Neural crest cell (in vitro differentiated cells): ENCODE measurements at regions not wholly inside any gene's neighbourhood (a gene's known extent, or its start where the extent isn't known, plus 50 kb on each side); places are given as distances from the start of the nearest gene placed in this dataset.

Experiments
- DNase-seq: peaks from one replicate; pipeline ENCODE4 v3.0.0; 2021; ENCODE audit warnings: low read depth, mixed read lengths, low spot score
- H3K27ac Mint-ChIP-seq: one replicate; pipeline ENCODE4 v1.8.0; 2021; ENCODE audit warnings: mild to moderate bottlenecking, mixed read lengths; ENCODE audit not compliant: unreplicated experiment
- H3K27me3 Mint-ChIP-seq: 2 replicates; pipeline ENCODE4 v1.8.0; 2021; ENCODE audit warnings: low read depth, mild to moderate bottlenecking, mixed read lengths
- H3K36me3 Mint-ChIP-seq: 2 replicates; pipeline ENCODE4 v1.8.0; 2021; ENCODE audit warnings: low read depth, mild to moderate bottlenecking, mixed read lengths
- H3K4me1 Mint-ChIP-seq: 2 replicates; pipeline ENCODE4 v1.8.0; 2021; ENCODE audit warnings: mixed read lengths
- H3K4me3 Mint-ChIP-seq: one replicate; pipeline ENCODE4 v1.8.0; 2021; ENCODE audit warnings: mild to moderate bottlenecking, mixed read lengths
- H3K9me3 Mint-ChIP-seq: 2 replicates; pipeline ENCODE4 v1.8.0; 2021; ENCODE audit warnings: mixed read lengths
- CTCF ChIP-seq: fragments of 200-600 bp; sonication (generic); conservative IDR thresholded peaks from 2 replicates; pipeline ENCODE4 v1.5.0; 2021; ENCODE audit warnings: antibody characterized with exemption, mild to moderate bottlenecking

- no peaks in the 10 kb centered on the region for H3K27me3 Mint-ChIP-seq
- H3K27ac Mint-ChIP-seq, result no peak overlapping the region
- H3K36me3 Mint-ChIP-seq, result no peaks in the 10 kb centered on the region
- H3K9me3 Mint-ChIP-seq, result no peaks in the 10 kb centered on the region
- no peak for DNase-seq
- TF ChIP-seq CTCF, result no peak
- no peaks in the 10 kb centered on the region for H3K4me1 Mint-ChIP-seq
- no peak overlapping the region for H3K4me3 Mint-ChIP-seq
Measured at GRCh38 chr15:35986191-35986721, 440.3 kb upstream of the DPH6 start.

DNA sequence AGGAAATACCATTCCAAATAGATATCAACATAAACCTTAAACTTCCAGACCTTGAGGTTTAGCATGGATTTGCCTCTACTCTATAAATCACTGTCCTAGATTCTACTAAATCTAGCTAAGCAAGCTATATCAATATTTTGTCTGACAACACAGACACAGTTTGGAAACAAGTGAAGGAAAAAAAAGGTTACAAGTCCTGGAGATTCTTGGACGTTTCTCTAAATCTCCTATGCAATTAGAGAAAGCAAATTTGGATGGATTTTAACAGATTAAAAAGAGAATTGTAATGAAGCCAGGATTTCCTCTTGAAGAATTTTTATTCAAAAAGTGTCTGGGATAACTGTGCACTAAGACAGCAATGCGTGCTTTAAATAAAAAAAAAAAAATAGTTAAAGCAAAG lies 441.1 kb upstream of the DPH6 start:
- H3K4me3 Mint-ChIP-seq, result no peak overlapping the region

GRCh38 chr15:35991386-35991785 lies 445.4 kb upstream of the DPH6 start:
- Mint-ChIP-seq H3K9me3 (no peaks in the 10 kb centered on the region), H3K4me3 (no peak overlapping the region), H3K36me3 (no peaks in the 10 kb centered on the region), H3K4me1 (no peaks in the 10 kb centered on the region), H3K27me3 (no peaks in the 10 kb centered on the region), H3K27ac (no peak overlapping the region)
- no peak for TF ChIP-seq CTCF
- no peak for DNase-seq

More for the DNA sequence above, 441.1 kb upstream of the DPH6 start:
- DNase-seq, result no peak
- Mint-ChIP-seq H3K27me3 (no peaks in the 10 kb centered on the region), H3K36me3 (no peaks in the 10 kb centered on the region), H3K9me3 (no peaks in the 10 kb centered on the region), H3K4me1 (no peaks in the 10 kb centered on the region), H3K27ac (no peak overlapping the region)
- TF ChIP-seq CTCF, result no peak

DNA sequence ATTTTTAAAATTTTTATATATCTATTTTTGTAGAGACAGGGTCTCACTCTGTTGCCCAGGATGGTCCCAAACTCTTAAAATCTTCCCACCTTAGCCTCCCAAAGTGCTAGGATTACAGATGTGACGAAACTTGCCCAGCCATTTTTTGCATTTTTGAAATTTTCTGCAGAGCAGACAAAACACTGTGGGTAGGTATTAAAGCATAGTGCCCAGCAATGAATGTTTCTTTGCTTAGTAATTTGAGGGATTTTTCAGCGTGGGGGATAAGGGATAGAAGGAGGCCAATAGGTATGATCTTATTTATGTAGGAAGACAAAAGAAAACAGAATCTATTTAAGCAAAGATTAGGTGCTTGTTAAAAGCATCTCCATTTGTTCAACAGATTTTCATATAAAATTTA lies 446.8 kb upstream of the DPH6 start:
- TF ChIP-seq CTCF, result no peak
- H3K4me1 Mint-ChIP-seq, result no peaks in the 10 kb centered on the region
- H3K27ac Mint-ChIP-seq, result no peak overlapping the region
- no peaks in the 10 kb centered on the region for H3K9me3 Mint-ChIP-seq
- no peaks in the 10 kb centered on the region for H3K27me3 Mint-ChIP-seq
- no peaks in the 10 kb centered on the region for H3K36me3 Mint-ChIP-seq
- DNase-seq, result no peak
- no peak overlapping the region for H3K4me3 Mint-ChIP-seq

DNA sequence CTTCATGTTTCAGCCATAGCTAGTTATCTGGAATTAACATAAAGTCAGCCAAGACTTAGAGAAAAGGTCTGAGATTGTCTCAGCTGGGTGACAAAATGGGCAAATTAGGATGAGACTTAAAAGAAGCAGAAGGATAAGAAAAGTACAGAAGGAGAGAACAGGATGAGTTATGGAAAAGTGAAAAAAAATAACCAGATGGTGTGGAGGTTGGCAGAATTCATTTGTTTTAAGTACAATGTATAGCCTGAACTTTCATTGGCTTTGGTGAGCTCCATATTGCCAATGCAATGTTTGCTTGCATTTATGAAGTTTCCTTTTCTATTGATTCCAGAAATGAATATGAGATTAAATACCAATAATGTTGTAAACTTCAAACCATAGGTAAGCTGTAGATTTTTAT lies 447.2 kb upstream of the DPH6 start:
- H3K27me3 Mint-ChIP-seq, result no peaks in the 10 kb centered on the region
- no peak for DNase-seq
- H3K36me3 Mint-ChIP-seq, result no peaks in the 10 kb centered on the region
- H3K27ac Mint-ChIP-seq, result no peak overlapping the region
- TF ChIP-seq CTCF, result no peak
- H3K4me3 Mint-ChIP-seq, result no peak overlapping the region
- H3K4me1 Mint-ChIP-seq, result no peaks in the 10 kb centered on the region
- H3K9me3 Mint-ChIP-seq, result no peaks in the 10 kb centered on the region

DNA sequence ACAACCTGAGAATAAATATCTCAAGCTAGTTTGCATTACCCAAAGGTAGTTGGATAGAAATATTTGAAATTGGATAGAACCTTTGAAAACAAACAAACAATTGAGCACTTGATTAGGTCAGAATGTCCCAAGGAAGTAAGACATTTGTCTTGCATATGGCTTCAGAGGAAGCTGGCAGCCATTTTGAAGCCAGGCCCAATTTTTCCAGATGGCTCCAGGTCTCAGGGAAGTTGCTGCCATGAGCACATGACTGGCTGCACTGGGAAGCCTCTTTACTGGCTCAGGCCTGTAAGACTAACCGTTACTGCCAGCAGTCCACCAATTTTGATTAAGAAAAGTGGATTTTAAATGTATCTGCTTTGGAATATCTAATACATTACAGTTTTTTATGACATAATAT lies 448.9 kb upstream of the DPH6 start:
- no peak for TF ChIP-seq CTCF
- Mint-ChIP-seq H3K27ac (no peak overlapping the region), H3K27me3 (no peaks in the 10 kb centered on the region), H3K4me1 (no peaks in the 10 kb centered on the region), H3K9me3 (no peaks in the 10 kb centered on the region), H3K36me3 (no peaks in the 10 kb centered on the region), H3K4me3 (no peak overlapping the region)
- DNase-seq, result no peak
